ENCODE measurements at regions not wholly inside any gene's neighbourhood (a gene's known extent, or its start where the extent isn't known, plus 50 kb on each side); places are given as distances from the start of the nearest gene placed in this dataset.

- TF ChIP-seq CTCF (IDR thresholded peaks at IDR 0.05) (no peak), EZH2phosphoT487 (IDR thresholded peaks at IDR 0.05) (no peak), EZH2 (IDR thresholded peaks at IDR 0.05) (no peak)
Observed at GRCh38 chr7:131769241-131769640, 212.8 kb upstream of the PODXL start.
